ENCODE measurements at regions not wholly inside any gene's neighbourhood (a gene's known extent, or its start where the extent isn't known, plus 50 kb on each side); places are given as distances from the start of the nearest gene placed in this dataset.
A peak's percentile ranks its signal among the peaks of the same experiment; 100 is the strongest.

GRCh38 chr9:26013199-26013598 is 335.0 kb upstream of the TUSC1 start:
- Mint-ChIP-seq H3K4me1 (ENCODE audit: unreplicated experiment) (no peaks in the 10 kb centered on the region), H3K9me3 (peaks cover 4% of the 10 kb centered on the region), H3K27ac (no peak overlapping the region), H3K4me3 (no peak overlapping the region), H3K27me3 (no peaks in the 10 kb centered on the region), H3K36me3 (no peaks in the 10 kb centered on the region)
- DNase-seq (ENCODE audit: extremely low spot score, unreplicated experiment): no peak
- TF ChIP-seq CTCF (conservative IDR thresholded peaks at IDR 0.05): no peak

GRCh38 chr9:26012797-26013196 is 334.6 kb upstream of the TUSC1 start:
- Mint-ChIP-seq H3K27me3 (no peaks in the 10 kb centered on the region), H3K4me1 (ENCODE audit: unreplicated experiment) (no peaks in the 10 kb centered on the region), H3K4me3 (no peak overlapping the region), H3K9me3 (no peaks in the 10 kb centered on the region), H3K27ac (no peak overlapping the region), H3K36me3 (no peaks in the 10 kb centered on the region)
- no peak for DNase-seq (ENCODE audit: extremely low spot score, unreplicated experiment)
- TF ChIP-seq CTCF (conservative IDR thresholded peaks at IDR 0.05): no peak

- DNase-seq (ENCODE audit: extremely low spot score, unreplicated experiment): no peak
- Mint-ChIP-seq H3K4me1 (ENCODE audit: unreplicated experiment) (no peaks in the 10 kb centered on the region), H3K9me3 (peaks cover 5% of the 10 kb centered on the region), H3K36me3 (no peaks in the 10 kb centered on the region), H3K4me3 (no peak overlapping the region), H3K27ac (no peak overlapping the region), H3K27me3 (no peaks in the 10 kb centered on the region)
- no peak for TF ChIP-seq CTCF (conservative IDR thresholded peaks at IDR 0.05)
These were observed 316.4 kb upstream of the TUSC1 start for GRCh38 chr9:25994605-25995004.

GRCh38 chr9:25990376-25990775 is 312.1 kb upstream of the TUSC1 start:
- H3K36me3 Mint-ChIP-seq: no peaks in the 10 kb centered on the region
- no peak overlapping the region for H3K4me3 Mint-ChIP-seq
- peaks cover 11% of the 10 kb centered on the region for H3K9me3 Mint-ChIP-seq
- H3K27me3 Mint-ChIP-seq: no peaks in the 10 kb centered on the region
- no peaks in the 10 kb centered on the region for H3K4me1 Mint-ChIP-seq (ENCODE audit: unreplicated experiment)
- no peak for DNase-seq (ENCODE audit: extremely low spot score, unreplicated experiment)
- no peak overlapping the region for H3K27ac Mint-ChIP-seq
- TF ChIP-seq CTCF (conservative IDR thresholded peaks at IDR 0.05): no peak

GRCh38 chr9:25975667-25976066 is 297.4 kb upstream of the TUSC1 start:
- Mint-ChIP-seq H3K4me1 (ENCODE audit: unreplicated experiment) (no peaks in the 10 kb centered on the region), H3K36me3 (no peaks in the 10 kb centered on the region), H3K4me3 (no peak overlapping the region), H3K27ac (no peak overlapping the region), H3K27me3 (no peaks in the 10 kb centered on the region), H3K9me3 (no peaks in the 10 kb centered on the region)
- no peak for DNase-seq (ENCODE audit: extremely low spot score, unreplicated experiment)
- TF ChIP-seq CTCF (conservative IDR thresholded peaks at IDR 0.05): no peak

GRCh38 chr9:25964239-25964638 is 286.0 kb upstream of the TUSC1 start:
- no peak for DNase-seq (ENCODE audit: extremely low spot score, unreplicated experiment)

More at GRCh38 chr9:25964239-25964638, 286.0 kb upstream of the TUSC1 start:
- H3K4me3 Mint-ChIP-seq: no peak overlapping the region
- no peak overlapping the region for H3K27ac Mint-ChIP-seq
- H3K27me3 Mint-ChIP-seq: no peaks in the 10 kb centered on the region
- TF ChIP-seq CTCF (conservative IDR thresholded peaks at IDR 0.05): peak; percentile 74
- H3K9me3 Mint-ChIP-seq: peaks cover 5% of the 10 kb centered on the region
- H3K36me3 Mint-ChIP-seq: no peaks in the 10 kb centered on the region
- H3K4me1 Mint-ChIP-seq (ENCODE audit: unreplicated experiment): no peaks in the 10 kb centered on the region
